BJ (cell line): ENCODE measurements at regions not wholly inside any gene's neighbourhood (a gene's known extent, or its start where the extent isn't known, plus 50 kb on each side); places are given as distances from the start of the nearest gene placed in this dataset.

Experiments used
- CTCF ChIA-PET: fragments of 350-600 bp; formaldehyde crosslinking; extraction: SDS; loops from one replicate; lab custom pipeline; 2021; ENCODE audit warnings: antibody characterized with exemption, inconsistent platforms; lab: Yijun Ruan, JAX
- POLR2A ChIA-PET: fragments of 300-600 bp; sonication (Branson Sonifier 250); formaldehyde crosslinking; extraction: SDS; loops from one replicate; lab custom pipeline; 2021; ENCODE audit warnings: antibody characterized with exemption; lab: Charles Lee
- DNase-seq: peaks from one replicate; pipeline ENCODE4 v3.0.0-alpha.2; 2011; ENCODE audit warnings: low read depth
- H3K27me3 ChIP-seq: 2 replicates; pipeline ENCODE4 v1.6.0; 2011; ENCODE audit warnings: low read length; ENCODE audit not compliant: control insufficient read depth, insufficient read depth
- H3K36me3 ChIP-seq: 2 replicates; pipeline ENCODE4 v1.5.1; 2011; ENCODE audit warnings: low read length; ENCODE audit not compliant: control insufficient read depth, insufficient read depth
- H3K4me3 ChIP-seq: 2 replicates; pipeline ENCODE4 v1.5.1; 2011; ENCODE audit warnings: low read depth, mild to moderate bottlenecking, control low read depth, low read length
- CTCF ChIP-seq: IDR thresholded peaks from 2 replicates; pipeline ENCODE4 v1.5.1; 2011; ENCODE audit warnings: low read depth, mild to moderate bottlenecking, control low read depth, inconsistent platforms, low read length, moderate library complexity; ENCODE audit not compliant: insufficient read depth

GRCh38 chr2:104685591-104685990 lies 168.3 kb upstream of the POU3F3 start:
- ChIA-PET CTCF (no interaction called here), POLR2A (no interaction called here)
- H3K4me3 ChIP-seq = no peak overlapping the region
- H3K27me3 ChIP-seq = no peaks in the 10 kb centered on the region
- no peak for DNase-seq
- H3K36me3 ChIP-seq = no peaks in the 10 kb centered on the region
- no peak for TF ChIP-seq CTCF

GRCh38 chr2:104687147-104687546 lies 166.8 kb upstream of the POU3F3 start:
- CTCF ChIA-PET = no interaction called here
- POLR2A ChIA-PET = no interaction called here
- TF ChIP-seq CTCF = no peak
- DNase-seq = no peak
- Histone ChIP-seq H3K27me3 (no peaks in the 10 kb centered on the region), H3K4me3 (no peak overlapping the region), H3K36me3 (no peaks in the 10 kb centered on the region)

- ChIA-PET POLR2A (no interaction called here), CTCF (no interaction called here)
- DNase-seq = no peak
- H3K27me3 ChIP-seq = no peaks in the 10 kb centered on the region
- H3K36me3 ChIP-seq = no peaks in the 10 kb centered on the region
- H3K4me3 ChIP-seq = no peak overlapping the region
- TF ChIP-seq CTCF = no peak
Observed at GRCh38 chr2:104690255-104690984, 163.5 kb upstream of the POU3F3 start.

GRCh38 chr2:104698276-104698675 lies 155.6 kb upstream of the POU3F3 start:
- DNase-seq = no peak
- Histone ChIP-seq H3K36me3 (no peaks in the 10 kb centered on the region), H3K4me3 (no peak overlapping the region), H3K27me3 (no peaks in the 10 kb centered on the region)
- no peak for TF ChIP-seq CTCF
- ChIA-PET POLR2A (no interaction called here), CTCF (no interaction called here)

- Histone ChIP-seq H3K36me3 (no peaks in the 10 kb centered on the region), H3K4me3 (no peak overlapping the region), H3K27me3 (no peaks in the 10 kb centered on the region)
- ChIA-PET POLR2A (no interaction called here), CTCF (no interaction called here)
- no peak for DNase-seq
- TF ChIP-seq CTCF = no peak
Observed at GRCh38 chr2:104701411-104701911, 152.5 kb upstream of the POU3F3 start.
